Umbilical cord (tissue), 1 donor: ENCODE measurements at regions not wholly inside any gene's neighbourhood (a gene's known extent, or its start where the extent isn't known, plus 50 kb on each side); places are given as distances from the start of the nearest gene placed in this dataset.
A peak's percentile ranks its signal among the peaks of the same experiment; 100 is the strongest.

Experiments used
- DNase-seq: peaks from one replicate; pipeline ENCODE4 v3.0.0-alpha.2; 2015; ENCODE audit warnings: low spot score

DNA sequence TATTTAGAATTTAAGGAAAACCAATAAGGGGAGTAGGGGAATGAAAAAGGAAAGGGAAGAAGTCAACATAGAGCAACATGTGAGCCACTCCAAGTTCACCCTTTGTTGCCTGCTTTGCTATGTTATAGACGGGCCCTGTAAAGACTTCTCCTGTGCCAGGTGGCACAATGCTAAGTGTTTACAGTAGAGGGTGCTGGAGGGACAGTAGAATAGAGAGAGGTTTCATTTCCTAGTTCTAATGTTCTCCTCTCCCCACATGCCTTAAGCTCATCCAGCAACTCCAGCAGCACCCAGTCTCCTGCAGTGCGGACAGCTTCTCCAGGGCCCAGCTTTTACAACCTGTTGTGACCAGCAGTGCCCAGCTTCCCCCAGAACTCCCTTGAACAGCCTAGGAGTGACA, 468.0 kb downstream of the HS3ST3B1 start:
- DNase-seq, result no peak

DNA sequence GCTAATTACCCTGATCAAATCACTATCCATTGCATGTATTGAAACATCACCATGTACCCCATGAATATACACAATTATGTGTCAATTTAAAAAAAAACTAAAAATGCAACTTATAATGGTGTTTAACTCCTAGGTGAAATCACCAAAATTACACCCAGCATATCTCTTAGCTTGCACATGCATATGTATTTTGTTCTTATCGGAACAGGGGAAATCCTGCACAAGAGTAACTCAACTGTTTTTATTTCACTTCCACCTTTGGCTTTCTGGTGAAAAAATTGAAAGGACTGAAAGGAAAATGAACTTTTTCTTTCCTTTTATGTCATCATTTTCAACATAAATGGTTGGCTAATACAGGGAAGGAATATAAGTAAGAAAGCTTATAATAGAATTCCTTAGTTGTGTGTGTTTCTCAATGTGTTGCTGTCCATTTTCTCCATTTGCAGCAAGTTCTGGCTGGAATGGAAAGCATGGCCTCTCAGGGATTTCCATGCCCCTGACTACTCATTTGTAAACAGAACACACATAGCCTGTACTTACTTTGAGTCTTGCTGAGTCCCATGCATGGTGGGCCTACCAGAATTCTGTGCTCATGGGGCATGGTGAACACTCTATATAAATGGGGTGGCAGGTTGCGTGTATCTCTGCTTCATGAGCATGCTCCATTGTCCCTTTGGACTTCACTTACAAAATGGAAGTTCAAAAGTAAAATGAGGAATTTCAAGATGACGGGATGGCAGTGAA, 462.0 kb downstream of the HS3ST3B1 start:
- no peak for DNase-seq

DNA sequence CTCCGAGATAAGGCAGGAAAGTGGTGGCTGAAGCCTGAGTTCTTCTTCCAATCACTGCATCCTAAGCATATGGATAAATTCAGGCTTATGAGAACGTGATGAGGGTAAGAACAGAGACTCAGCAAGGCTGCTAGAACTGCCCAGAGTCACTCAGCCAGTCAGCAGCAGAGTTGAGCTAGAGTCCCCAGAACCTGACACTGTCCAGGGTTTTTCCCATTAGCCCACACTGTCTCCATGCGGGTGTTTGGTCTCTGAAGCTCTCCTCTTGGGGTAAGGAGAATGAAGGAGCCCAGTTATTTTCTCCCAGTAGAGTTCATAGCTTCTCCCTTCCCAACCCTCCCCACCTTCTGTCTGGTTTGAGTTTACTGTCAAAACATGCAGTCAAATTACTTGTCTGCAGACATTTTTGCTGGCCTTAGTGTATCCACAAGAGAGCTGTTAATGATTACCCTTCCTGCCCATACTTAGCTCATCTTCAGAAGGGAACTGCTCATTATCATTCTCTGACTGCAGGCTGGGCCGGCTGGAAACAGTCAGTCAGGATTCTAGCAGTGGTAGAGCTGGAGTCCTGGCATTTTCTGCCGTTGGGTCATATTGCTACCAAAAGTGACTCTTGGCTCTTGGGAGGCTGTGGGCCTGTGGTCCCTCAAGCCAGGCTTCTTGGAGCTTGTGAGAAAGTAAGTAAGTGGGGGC, 460.0 kb downstream of the HS3ST3B1 start:
- no peak for DNase-seq

DNA sequence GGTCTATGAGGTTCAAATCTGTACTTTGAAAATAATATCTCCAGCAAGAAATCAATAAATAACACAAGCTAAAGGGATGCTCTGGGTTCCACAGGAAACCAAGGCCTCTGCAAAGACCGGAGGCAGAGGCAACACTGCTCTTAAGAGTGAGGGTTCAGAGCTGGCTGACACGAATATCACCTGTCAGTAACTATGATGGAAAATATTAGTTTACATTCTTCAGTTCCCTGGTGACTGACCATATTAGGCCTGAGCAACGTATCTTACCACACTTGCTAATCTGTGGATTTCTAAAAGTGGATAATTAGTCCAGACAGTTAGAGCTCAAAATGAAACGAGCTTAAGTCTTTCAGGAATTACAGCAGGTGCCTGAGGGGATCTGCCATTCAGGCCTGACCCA, 459.3 kb downstream of the HS3ST3B1 start:
- DNase-seq, result no peak

DNA sequence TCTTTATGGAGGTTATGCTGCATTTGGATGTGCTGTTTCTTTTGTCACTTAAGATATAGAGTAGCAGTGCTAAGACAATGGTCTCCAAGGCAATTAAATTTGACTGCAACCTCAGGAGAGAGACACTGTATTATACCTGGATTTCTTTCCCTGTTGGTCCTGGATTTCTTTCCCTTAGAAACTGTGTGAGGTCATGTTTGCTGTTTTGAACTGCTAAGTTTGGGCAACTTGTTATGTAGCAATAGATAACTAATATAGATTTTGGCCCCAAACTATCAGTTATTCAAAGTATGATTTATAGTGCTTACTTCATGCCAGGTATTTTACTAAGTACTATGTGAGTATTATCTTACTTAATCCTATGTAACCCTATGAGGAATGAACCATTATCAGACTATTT, 458.4 kb downstream of the HS3ST3B1 start:
- no peak for DNase-seq

DNA sequence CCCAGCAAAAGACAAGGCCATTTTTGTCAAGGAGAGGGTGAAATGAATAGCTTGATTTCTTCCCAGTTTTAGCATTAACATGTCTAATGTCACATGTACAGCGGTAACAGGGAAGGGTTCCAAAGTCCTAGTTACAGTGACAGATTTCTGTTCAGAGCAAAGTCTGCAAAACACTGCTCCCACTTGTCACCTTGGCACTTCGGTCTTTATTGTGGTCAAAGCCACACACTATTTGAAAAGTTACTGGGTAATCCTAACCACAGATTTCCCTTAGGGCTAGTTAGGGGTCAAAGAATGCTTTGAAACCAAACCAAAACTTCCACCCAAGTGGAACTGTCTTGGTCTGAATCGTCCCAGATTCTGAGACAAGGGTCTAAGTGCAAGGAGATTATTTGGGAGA, 455.6 kb downstream of the HS3ST3B1 start:
- no peak for DNase-seq

- DNase-seq, result no peak
These were observed 454.1 kb downstream of the HS3ST3B1 start for GRCh38 chr17:14755002-14755401.

DNA sequence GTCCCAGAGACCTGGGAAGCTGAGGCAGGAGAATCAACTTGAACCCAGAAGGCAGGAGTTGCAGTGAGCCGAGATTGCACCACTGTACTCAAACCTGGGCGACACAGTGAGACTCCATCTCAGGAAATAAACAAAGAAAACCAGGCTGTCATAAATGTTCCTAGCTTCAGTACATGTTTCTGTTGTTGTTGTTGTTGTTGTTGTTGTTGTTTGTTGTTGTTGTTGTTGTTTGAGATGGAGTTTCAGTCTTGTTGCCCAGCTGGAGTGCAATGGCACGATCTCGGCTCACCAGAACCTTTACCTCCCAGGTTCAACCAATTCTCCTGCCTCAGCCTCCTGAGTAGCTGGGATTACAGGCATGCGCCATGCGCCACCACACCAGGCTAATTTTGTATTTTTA, 452.5 kb downstream of the HS3ST3B1 start:
- no peak for DNase-seq

DNA sequence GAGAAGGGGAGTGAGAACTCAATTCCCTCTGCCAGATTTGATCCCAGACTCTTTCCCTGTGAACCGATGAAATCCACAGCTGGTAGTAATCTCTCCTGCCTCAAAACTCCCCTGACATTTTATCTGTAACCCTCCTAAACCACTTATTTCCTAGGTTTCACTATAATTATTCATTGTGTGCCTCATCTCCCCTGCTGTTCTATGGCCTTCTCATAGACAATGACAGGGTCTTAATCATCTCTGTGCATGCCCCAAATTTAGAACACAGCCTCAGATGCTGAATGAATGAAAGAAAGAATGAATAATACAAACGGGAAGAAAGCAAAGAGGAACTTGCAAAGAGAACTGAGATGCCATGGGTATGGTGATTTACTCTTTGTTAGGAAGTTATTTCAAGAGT, 451.1 kb downstream of the HS3ST3B1 start:
- no peak for DNase-seq

DNA sequence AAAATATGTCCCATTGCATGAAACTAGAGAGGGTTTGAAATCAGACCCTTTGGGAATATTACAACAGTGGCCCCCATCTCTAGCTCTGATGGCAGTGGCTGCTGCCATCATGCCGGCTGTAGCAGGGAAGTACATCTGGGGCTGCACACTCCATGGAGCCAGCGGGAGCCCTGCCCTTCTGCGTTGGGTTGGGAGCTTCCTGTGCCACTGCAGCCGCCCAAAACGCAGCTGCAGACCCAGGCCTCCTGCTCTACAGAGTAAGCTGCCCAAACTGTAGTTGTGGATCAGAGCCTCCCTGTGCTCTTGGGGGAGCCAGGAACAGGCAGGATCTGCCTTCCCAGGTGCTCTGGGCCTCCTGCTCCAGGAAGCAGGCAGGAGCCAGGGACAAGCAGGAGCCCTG, 450.0 kb downstream of the HS3ST3B1 start:
- no peak for DNase-seq

DNA sequence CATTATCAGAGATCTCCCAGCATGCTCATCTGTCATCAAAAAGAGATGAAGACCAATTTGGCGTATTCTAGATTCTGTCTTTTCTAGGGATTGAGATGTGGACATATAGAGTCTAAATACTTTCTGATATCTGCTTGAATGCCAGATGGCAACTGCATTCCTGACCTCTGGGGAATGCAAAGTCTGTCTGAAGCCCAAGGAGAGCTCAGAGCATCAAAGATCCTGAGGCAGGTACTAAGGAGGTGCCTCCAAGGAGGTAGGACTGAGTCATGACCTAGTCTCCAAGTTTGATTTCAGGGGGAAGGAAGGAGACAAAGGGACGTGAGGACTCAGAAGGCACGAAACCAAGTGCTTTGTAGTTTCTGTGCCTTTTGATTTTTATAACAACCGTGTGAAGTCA, 448.4 kb downstream of the HS3ST3B1 start:
- DNase-seq, result no peak

GRCh38 chr17:14748036-14748710, 447.3 kb downstream of the HS3ST3B1 start:
- DNase-seq, result no peak

DNA sequence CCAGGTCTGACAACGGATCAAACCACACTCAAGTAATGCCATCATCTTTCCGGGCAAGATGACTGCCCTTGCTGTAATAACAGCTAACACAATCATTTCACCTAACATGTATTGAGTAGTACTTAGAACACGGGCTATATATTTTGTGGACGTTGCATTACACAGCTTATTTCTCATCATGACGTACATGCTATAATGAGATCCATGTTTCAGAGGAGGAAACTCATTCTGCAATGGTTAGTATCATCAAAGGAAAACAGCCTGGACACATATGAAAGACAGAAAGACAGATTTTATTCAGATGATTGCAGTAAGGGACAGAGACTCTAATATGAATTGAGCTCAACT, 446.7 kb downstream of the HS3ST3B1 start:
- no peak for DNase-seq

GRCh38 chr17:14746822-14747602, 446.1 kb downstream of the HS3ST3B1 start:
- DNase-seq, result no peak

DNA sequence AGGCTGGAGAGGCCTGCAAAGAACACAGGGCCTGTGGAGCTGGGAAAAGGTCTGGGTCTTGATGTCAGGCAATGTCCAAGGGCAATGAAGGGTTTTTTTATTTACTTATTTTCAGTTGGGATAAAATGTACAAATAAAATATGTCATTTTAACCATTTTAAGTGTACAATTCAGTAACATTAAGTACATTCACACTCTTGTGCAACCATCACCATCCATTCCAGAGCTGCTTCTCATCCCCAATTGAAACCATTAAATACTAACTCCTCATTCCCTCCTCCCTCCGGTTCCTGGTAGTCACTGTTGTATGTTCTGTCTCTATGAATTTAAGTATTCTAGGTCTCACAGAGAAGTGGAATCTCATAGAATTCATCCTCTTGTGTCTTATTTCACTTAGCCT, 444.7 kb downstream of the HS3ST3B1 start:
- no peak for DNase-seq

DNA sequence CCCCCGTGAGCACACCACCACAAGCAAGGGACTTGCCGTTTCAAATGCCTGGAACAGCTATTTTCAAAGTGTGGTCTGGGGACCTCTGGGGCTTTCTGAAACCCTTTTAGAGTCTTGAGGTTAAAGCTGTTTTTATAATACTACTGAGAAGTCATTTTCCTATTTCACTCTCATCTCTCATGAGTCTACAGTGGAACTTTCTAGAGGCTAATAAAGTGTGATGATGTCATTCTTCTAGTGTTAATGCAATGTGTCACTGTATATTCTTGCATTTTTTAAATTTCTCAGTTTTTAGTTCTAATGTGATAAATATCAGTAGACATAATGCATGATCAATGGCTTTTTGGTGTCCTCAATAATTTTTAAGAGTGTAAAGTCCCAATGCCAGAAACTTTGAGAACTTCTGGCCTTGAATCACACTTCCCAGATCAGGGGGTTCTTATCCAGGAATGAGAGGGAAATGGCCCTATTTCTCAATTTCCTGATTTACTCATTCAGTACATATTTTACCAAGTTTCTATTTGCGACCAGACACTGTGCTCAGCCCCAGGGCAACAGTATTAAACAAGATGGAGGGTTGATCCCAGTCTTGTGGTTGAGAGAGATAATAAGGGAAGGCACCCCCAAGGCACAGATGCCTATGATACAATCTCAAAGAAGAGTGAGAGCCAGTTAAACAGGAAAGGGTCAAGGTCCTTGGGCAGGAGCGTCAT, 444.0 kb downstream of the HS3ST3B1 start:
- no peak for DNase-seq

- no peak for DNase-seq
These were observed 440.6 kb downstream of the HS3ST3B1 start for GRCh38 chr17:14741491-14741890.

GRCh38 chr17:14739656-14740431, 439.0 kb downstream of the HS3ST3B1 start:
- no peak for DNase-seq

DNA sequence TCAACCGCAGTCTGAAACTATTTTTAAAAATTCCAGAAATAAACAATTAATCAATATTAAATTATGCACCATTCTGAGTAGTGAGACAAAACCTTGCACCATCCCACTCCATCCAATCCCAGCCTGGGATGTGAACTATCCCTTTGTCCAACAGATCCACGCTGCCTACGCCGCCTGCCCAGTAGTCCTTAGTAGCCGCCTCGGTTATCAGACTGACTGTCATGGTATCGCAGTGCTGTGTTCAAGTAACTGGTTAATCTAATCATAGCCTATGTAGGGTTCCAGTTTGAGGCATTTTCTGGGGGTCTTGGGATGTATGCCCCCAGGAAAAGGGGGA, 437.7 kb downstream of the HS3ST3B1 start:
- DNase-seq, result no peak

GRCh38 chr17:14737984-14738651, 437.2 kb downstream of the HS3ST3B1 start:
- DNase-seq, result peak; percentile 25
